GM20000 (cell line): ENCODE measurements at regions not wholly inside any gene's neighbourhood (a gene's known extent, or its start where the extent isn't known, plus 50 kb on each side); places are given as distances from the start of the nearest gene placed in this dataset.

ENCODE experiments used
- DNase-seq: peaks from one replicate; pipeline ENCODE4 v3.0.0; 2012; ENCODE audit warnings: low spot score
- TF ChIP-seq, protein P1 (sequence below): IDR thresholded peaks from 2 replicates; pipeline ENCODE4 v1.5.1; 2012; ENCODE audit warnings: mild to moderate bottlenecking, control low read depth; ENCODE audit errors: extremely low read depth, missing control alignments

- TF ChIP-seq, protein P1, sequence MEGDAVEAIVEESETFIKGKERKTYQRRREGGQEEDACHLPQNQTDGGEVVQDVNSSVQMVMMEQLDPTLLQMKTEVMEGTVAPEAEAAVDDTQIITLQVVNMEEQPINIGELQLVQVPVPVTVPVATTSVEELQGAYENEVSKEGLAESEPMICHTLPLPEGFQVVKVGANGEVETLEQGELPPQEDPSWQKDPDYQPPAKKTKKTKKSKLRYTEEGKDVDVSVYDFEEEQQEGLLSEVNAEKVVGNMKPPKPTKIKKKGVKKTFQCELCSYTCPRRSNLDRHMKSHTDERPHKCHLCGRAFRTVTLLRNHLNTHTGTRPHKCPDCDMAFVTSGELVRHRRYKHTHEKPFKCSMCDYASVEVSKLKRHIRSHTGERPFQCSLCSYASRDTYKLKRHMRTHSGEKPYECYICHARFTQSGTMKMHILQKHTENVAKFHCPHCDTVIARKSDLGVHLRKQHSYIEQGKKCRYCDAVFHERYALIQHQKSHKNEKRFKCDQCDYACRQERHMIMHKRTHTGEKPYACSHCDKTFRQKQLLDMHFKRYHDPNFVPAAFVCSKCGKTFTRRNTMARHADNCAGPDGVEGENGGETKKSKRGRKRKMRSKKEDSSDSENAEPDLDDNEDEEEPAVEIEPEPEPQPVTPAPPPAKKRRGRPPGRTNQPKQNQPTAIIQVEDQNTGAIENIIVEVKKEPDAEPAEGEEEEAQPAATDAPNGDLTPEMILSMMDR, result no peak
- DNase-seq, result no peak
These were observed 444.6 kb downstream of the GASK1B start for GRCh38 chr4:157728215-157728614.

DNA sequence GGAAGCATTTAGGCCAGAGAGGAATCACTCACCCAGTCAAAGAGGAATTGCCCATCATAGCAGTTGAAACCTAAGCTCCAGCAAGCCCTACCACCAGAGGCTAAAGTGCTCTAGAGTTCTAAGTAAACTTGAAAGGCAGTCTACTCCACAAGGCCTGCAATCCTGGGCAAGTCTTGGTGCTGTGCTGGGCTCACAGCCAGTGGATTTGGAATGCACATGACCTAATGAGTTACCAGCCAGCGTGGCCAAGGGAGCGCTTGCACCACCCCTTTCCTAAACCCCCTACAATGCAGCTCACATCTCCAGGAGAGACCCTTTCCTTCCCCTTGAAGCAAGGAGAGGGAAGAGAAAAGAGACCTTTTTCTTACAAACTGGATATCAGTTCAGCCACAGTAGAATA, 445.7 kb downstream of the GASK1B start:
- DNase-seq, result no peak
- TF ChIP-seq, protein P1, result no peak

DNA sequence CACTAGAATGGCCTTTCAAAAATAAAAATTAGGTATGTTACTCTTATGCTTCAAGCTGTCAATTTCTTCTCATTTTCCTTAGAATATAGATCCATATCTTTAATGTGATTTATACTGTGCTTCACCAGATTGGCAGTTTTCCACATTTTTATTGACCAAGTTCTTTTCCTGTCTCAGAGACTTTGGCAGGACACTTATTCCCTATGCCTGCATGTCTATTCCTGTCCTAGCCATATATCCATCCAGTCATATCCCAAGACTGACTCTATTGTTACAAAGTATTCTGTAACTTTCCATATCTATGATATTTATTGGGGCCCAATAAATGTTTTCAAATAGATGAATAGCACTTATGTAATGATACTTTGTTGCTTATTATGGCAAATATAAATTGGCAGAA, 450.7 kb downstream of the GASK1B start:
- DNase-seq, result no peak
- TF ChIP-seq, protein P1, result no peak

DNA sequence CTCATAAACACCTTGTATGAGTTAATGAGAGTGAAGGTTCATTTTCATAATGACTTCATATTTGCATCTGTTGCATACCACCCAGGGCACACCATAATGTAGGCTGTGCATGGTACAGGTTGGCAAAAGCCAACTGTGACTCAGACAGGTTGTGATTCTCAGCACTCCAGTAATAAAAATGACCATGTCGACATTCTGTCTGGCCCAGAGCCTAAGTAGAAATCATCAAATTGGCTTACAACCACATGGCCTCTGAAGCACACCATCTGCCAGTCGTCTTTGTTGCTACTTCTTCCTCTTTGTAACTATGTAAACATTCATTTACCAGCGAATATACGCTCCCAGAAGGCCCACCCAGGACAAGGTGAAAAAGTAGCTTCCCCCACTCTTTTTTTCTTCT, 459.5 kb downstream of the GASK1B start:
- no peak for DNase-seq
- TF ChIP-seq, protein P1, result no peak

DNA sequence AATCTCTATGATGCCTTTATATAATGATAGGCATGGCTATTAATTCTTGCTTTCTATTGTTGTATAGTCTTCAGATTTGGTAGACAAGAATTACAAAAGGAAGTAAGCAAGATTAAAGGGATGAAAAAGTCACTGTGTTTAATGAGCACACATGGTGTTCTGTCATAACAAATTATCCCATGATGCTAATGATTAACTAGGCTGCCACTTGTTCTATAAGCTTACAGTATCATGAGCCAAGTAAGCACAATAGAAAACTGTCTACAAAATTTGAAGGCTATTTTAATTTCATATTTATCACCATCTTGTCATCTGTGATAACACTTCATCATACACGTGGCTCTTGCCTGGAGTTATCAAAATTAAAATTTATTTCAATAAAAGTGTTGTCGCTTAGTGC, 466.7 kb downstream of the GASK1B start:
- DNase-seq, result no peak
- TF ChIP-seq, protein P1, result no peak

- no peak for DNase-seq
- TF ChIP-seq, protein P1, result no peak
These were observed 470.0 kb downstream of the GASK1B start for GRCh38 chr4:157702831-157703230.

- TF ChIP-seq, protein P1, result no peak
- no peak for DNase-seq
These were observed 471.2 kb downstream of the GASK1B start for GRCh38 chr4:157701695-157701994.
